H1 (cell line): ENCODE measurements at regions not wholly inside any gene's neighbourhood (a gene's known extent, or its start where the extent isn't known, plus 50 kb on each side); places are given as distances from the start of the nearest gene placed in this dataset.

ENCODE experiments used
- CTCF ChIA-PET: fragments of 300-600 bp; sonication (Branson Sonifier 250); formaldehyde crosslinking; loops from one replicate; lab custom pipeline; 2021; ENCODE audit not compliant: partially characterized antibody; lab: Charles Lee
- POLR2A ChIA-PET: fragments of 300-600 bp; sonication (Branson Sonifier 250); formaldehyde crosslinking; loops from one replicate; lab custom pipeline; 2021; ENCODE audit warnings: inconsistent platforms; ENCODE audit not compliant: partially characterized antibody; lab: Charles Lee
- DNase-seq, 2 experiments: peaks; one replicate each; pipeline versions ENCODE4 v3.0.0 to v3.0.0-alpha.2; 2010 to 2022; ENCODE audit warnings: low spot score in 2 of 2, low read depth in 1 of 2, mixed read lengths in 1 of 2
- FAIRE-seq: peaks from 2 replicates; lab custom pipeline; 2011; peaks lifted over from hg19 to GRCh38; lab: Jason Lieb, UNC
- H2AFZ ChIP-seq: 2 replicates; pipeline ENCODE4 v1.8.1; 2012; ENCODE audit warnings: low read length, inconsistent platforms
- H2AK5ac ChIP-seq: 2 replicates; pipeline ENCODE4 v1.6.1; 2013; ENCODE audit warnings: low read depth, low read length
- H2BK120ac ChIP-seq: replicated peaks from 2 replicates; pipeline ENCODE3; 2013; ENCODE audit warnings: low read depth, low read length, inconsistent platforms
- H2BK12ac ChIP-seq: 2 replicates; pipeline ENCODE4 v1.6.1; 2013; ENCODE audit warnings: low read depth, low read length
- H2BK15ac ChIP-seq: 2 replicates; pipeline ENCODE4 v1.6.1; 2013; ENCODE audit warnings: low read length
- H2BK20ac ChIP-seq: 2 replicates; pipeline ENCODE4 v1.6.1; 2013; ENCODE audit warnings: low read length
- H2BK5ac ChIP-seq: 2 replicates; pipeline ENCODE4 v1.6.1; 2013; ENCODE audit warnings: low read depth, low read length
- H3K14ac ChIP-seq: 2 replicates; pipeline ENCODE4 v1.6.1; 2013; ENCODE audit warnings: inconsistent platforms; ENCODE audit not compliant: insufficient read length
- H3K18ac ChIP-seq: 2 replicates; pipeline ENCODE4 v1.6.1; 2013; ENCODE audit warnings: low read length; ENCODE audit errors: extremely low read depth
- H3K23ac ChIP-seq: 2 replicates; pipeline ENCODE4 v1.6.1; 2013; ENCODE audit warnings: inconsistent platforms; ENCODE audit not compliant: insufficient read length
- H3K23me2 ChIP-seq: 2 replicates; pipeline ENCODE4 v1.6.1; 2013; ENCODE audit warnings: low read depth, low read length
- H3K27ac ChIP-seq: 2 replicates; pipeline ENCODE4 v1.6.1; 2011; ENCODE audit warnings: low read depth, low read length, inconsistent platforms
- H3K27me3 ChIP-seq, 4 experiments: replicated peaks in 1 of 4; 1 replicate in 1 of 4; 2 replicates in 3 of 4; pipeline versions ENCODE4 v1.6.1 to v1.8.1; 2011 to 2013; ENCODE audit warnings: low read length in 3 of 4, mild to moderate bottlenecking in 3 of 4, inconsistent platforms in 2 of 4, mixed read lengths in 2 of 4, moderate library complexity in 1 of 4; ENCODE audit not compliant: control insufficient read depth in 3 of 4, insufficient read depth in 3 of 4; ENCODE audit errors: extremely low read depth in 1 of 4
- H3K36me3 ChIP-seq, 4 experiments: 2 replicates each; pipeline versions ENCODE4 v1.6.1 to v1.8.1; 2011 to 2013; ENCODE audit warnings: mild to moderate bottlenecking in 4 of 4, low read length in 3 of 4, moderate library complexity in 2 of 4, control low read depth in 1 of 4, inconsistent platforms in 1 of 4; ENCODE audit not compliant: insufficient read depth in 4 of 4, control insufficient read depth in 2 of 4
- H3K4ac ChIP-seq: replicated peaks from 2 replicates; pipeline ENCODE3; 2013; ENCODE audit warnings: low read length, low read depth, mixed read lengths, inconsistent platforms; ENCODE audit not compliant: insufficient read length
- H3K4me1 ChIP-seq, 4 experiments: replicated peaks in 1 of 4; 1 replicate in 1 of 4; 2 replicates in 3 of 4; pipeline versions ENCODE4 v1.6.1 to v1.8.1; 2011 to 2013; ENCODE audit warnings: low read length in 3 of 4, inconsistent platforms in 2 of 4, mixed read lengths in 1 of 4; ENCODE audit not compliant: insufficient read depth in 4 of 4, control insufficient read depth in 3 of 4
- H3K4me2 ChIP-seq, 2 experiments: 2 replicates each; pipeline versions ENCODE4 v1.6.1 to v1.8.1; 2011 to 2013; ENCODE audit warnings: low read depth in 2 of 2, low read length in 2 of 2, control low read depth in 1 of 2, inconsistent platforms in 1 of 2, mild to moderate bottlenecking in 1 of 2; ENCODE audit not compliant: insufficient read depth in 1 of 2
- H3K4me3 ChIP-seq, 4 experiments: fragments of 200-600, 300-600 bp in 1 of 4; sonication (generic), shearing (Covaris generic), sonication (Bioruptor Twin) in 1 of 4; 2 replicates each; pipeline versions ENCODE4 v1.5.1 to v1.8.1; 2011 to 2016; ENCODE audit warnings: low read length in 4 of 4, low read depth in 3 of 4, control low read depth in 2 of 4, inconsistent platforms in 2 of 4, mild to moderate bottlenecking in 2 of 4, mixed read lengths in 1 of 4, moderate library complexity in 1 of 4; ENCODE audit not compliant: insufficient read depth in 2 of 4; ENCODE audit errors: extremely low read depth in 1 of 4
- H3K56ac ChIP-seq: replicated peaks from 2 replicates; pipeline ENCODE3; 2013; ENCODE audit warnings: low read depth, mild to moderate bottlenecking, mixed read lengths, low read length, inconsistent platforms; ENCODE audit not compliant: insufficient read length
- H3K79me1 ChIP-seq: 2 replicates; pipeline ENCODE4 v1.6.1; 2013; ENCODE audit warnings: low read depth, low read length, control low read depth
- H3K79me2 ChIP-seq, 2 experiments: 2 replicates each; pipeline versions ENCODE4 v1.6.1 to v1.8.1; 2012 to 2013; ENCODE audit warnings: low read length in 2 of 2, mild to moderate bottlenecking in 2 of 2, inconsistent platforms in 1 of 2; ENCODE audit not compliant: insufficient read depth in 2 of 2, control insufficient read depth in 1 of 2
- H3K9ac ChIP-seq, 4 experiments: replicated peaks in 1 of 4; 1 replicate in 1 of 4; 2 replicates in 3 of 4; pipeline versions ENCODE4 v1.6.1 to v1.8.1; 2011 to 2013; ENCODE audit warnings: low read depth in 3 of 4, low read length in 3 of 4, control low read depth in 2 of 4, mild to moderate bottlenecking in 2 of 4, moderate library complexity in 2 of 4, inconsistent platforms in 1 of 4; ENCODE audit errors: extremely low read depth in 1 of 4
- H3K9me3 ChIP-seq, 2 experiments: 2 replicates each; pipeline versions ENCODE4 v1.6.1 to v1.8.1; 2012 to 2013; ENCODE audit warnings: mild to moderate bottlenecking in 2 of 2, moderate library complexity in 2 of 2, control low read depth in 1 of 2, inconsistent platforms in 1 of 2, low read depth in 1 of 2, low read length in 1 of 2, mixed read lengths in 1 of 2; ENCODE audit not compliant: insufficient read depth in 2 of 2
- H4K20me1 ChIP-seq, 2 experiments: replicated peaks in 1 of 2; 2 replicates each; pipeline versions ENCODE3 to v1.8.1; 2011 to 2013; ENCODE audit warnings: inconsistent platforms in 2 of 2, low read length in 2 of 2, mild to moderate bottlenecking in 1 of 2; ENCODE audit not compliant: insufficient read depth in 2 of 2, control insufficient read depth in 1 of 2
- H4K5ac ChIP-seq: 2 replicates; pipeline ENCODE4 v1.6.1; 2013; ENCODE audit warnings: low read length, low read depth, mixed read lengths, inconsistent platforms; ENCODE audit not compliant: insufficient read length
- H4K8ac ChIP-seq: 2 replicates; pipeline ENCODE4 v1.8.0; 2013; ENCODE audit warnings: mild to moderate bottlenecking, moderate library complexity, low read length, inconsistent platforms; ENCODE audit not compliant: insufficient read depth; ENCODE audit errors: extremely low read depth
- H4K91ac ChIP-seq: replicated peaks from 2 replicates; pipeline ENCODE3; 2013; ENCODE audit warnings: low read length, mixed read lengths, inconsistent platforms; ENCODE audit not compliant: insufficient read length
- BACH1 ChIP-seq: IDR thresholded peaks from 2 replicates; pipeline ENCODE4 v1.6.1; 2012; ENCODE audit warnings: low read length, improper control_type of control experiment
- BRCA1 ChIP-seq: IDR thresholded peaks from 2 replicates; pipeline ENCODE4 v1.6.1; 2012; ENCODE audit warnings: low read depth, low read length, improper control_type of control experiment
- CBX5 ChIP-seq: fragments of 300-800, 300-1000 bp; sonication (generic); IDR thresholded peaks from 2 replicates; pipeline ENCODE4 v1.7.1; 2016; ENCODE audit warnings: antibody characterized with exemption, low read length, low read depth
- E2F6 ChIP-seq: IDR thresholded peaks from 2 replicates; pipeline ENCODE4 v1.6.1; 2012; ENCODE audit warnings: inconsistent platforms
- EP300 ChIP-seq, 2 experiments: IDR thresholded peaks; 1 replicate in 1 of 2; 2 replicates in 1 of 2; pipeline ENCODE4 v1.6.1; 2011 to 2012; ENCODE audit warnings: low read depth in 2 of 2, low read length in 2 of 2, mild to moderate bottlenecking in 2 of 2, borderline replicate concordance in 1 of 2, inconsistent platforms in 1 of 2, moderate library complexity in 1 of 2
- KDM1A ChIP-seq: fragments of 200-600, 300-600 bp; sonication (generic); IDR thresholded peaks from 2 replicates; pipeline ENCODE4 v1.7.1; 2016; ENCODE audit warnings: mild to moderate bottlenecking, low read length, borderline replicate concordance
- POLR2AphosphoS5 ChIP-seq: IDR thresholded peaks from 2 replicates; pipeline ENCODE4 v1.6.1; 2011; ENCODE audit warnings: low read depth, low read length
- SP2 ChIP-seq: IDR thresholded peaks from 2 replicates; pipeline ENCODE4 v1.6.1; 2012; ENCODE audit warnings: mild to moderate bottlenecking, low read length, inconsistent platforms
- SUZ12 ChIP-seq: fragments of 200-600 bp; sonication (generic); IDR thresholded peaks from 2 replicates; pipeline ENCODE4 v1.6.1; 2012; ENCODE audit warnings: mild to moderate bottlenecking, inconsistent platforms, low read length, moderate library complexity, mixed read lengths
- TAF1 ChIP-seq: IDR thresholded peaks from 2 replicates; pipeline ENCODE4 v1.6.1; 2011; ENCODE audit warnings: mild to moderate bottlenecking, low read depth, low read length
- WGBS, 2 experiments: shearing (Covaris generic) in 1 of 2; methylation state at CpG; one replicate each; pipeline versions ENCODE4 v1.1.6 to v1.1.7; 2013 to 2015; ENCODE audit warnings: low lambda C conversion rate in 2 of 2, mixed read lengths in 2 of 2, inconsistent platforms in 1 of 2, low coverage in 1 of 2, missing lambda C conversion rate in 1 of 2; ENCODE audit not compliant: insufficient replicate concordance in 2 of 2, insufficient coverage in 1 of 2, insufficient read length in 1 of 2; ENCODE audit errors: extremely low coverage in 1 of 2, missing lambda C conversion rate in 1 of 2; 5-methylcytosine and 5-hydroxymethylcytosine counted together

- H3K23ac ChIP-seq = no peak overlapping the region
- H2BK5ac ChIP-seq = no peak overlapping the region
- DNase-seq = no peak
- no peak overlapping the region for H3K27ac ChIP-seq
- no peaks in the 10 kb centered on the region for H4K20me1 ChIP-seq
- H2BK15ac ChIP-seq = no peak overlapping the region
- no peaks in the 10 kb centered on the region for H3K36me3 ChIP-seq
- POLR2A ChIA-PET = no interaction called here
- no peak overlapping the region for H2BK20ac ChIP-seq
- 84 to 100% methylated on average over 1 to 6 of the region's 6 CpGs for WGBS, 2 experiments
- H2AK5ac ChIP-seq = no peak overlapping the region
- TF ChIP-seq SUZ12 (no peak), E2F6 (no peak), KDM1A (no peak), SP2 (no peak), BACH1 (no peak), TAF1 (no peak), POLR2AphosphoS5 (no peak), BRCA1 (no peak), EP300 (IDR thresholded peaks at IDR 0.05; ENCODE audit: borderline replicate concordance in 1 of 2, low read depth in 2 of 2, low read length in 2 of 2) (no peak), CBX5 (no peak)
- TF ChIP-seq, all 59 proteins: peak for 0
- H3K4me1 ChIP-seq = peaks cover 0 to 4% (median 0%) of the 10 kb centered on the region in 4 experiments; a peak in 1 of 7 replicates
- no peaks in the 10 kb centered on the region for H3K23me2 ChIP-seq
- H3K4ac ChIP-seq = no peak overlapping the region
- no peak overlapping the region for H4K5ac ChIP-seq
- no peak overlapping the region for H2BK120ac ChIP-seq
- FAIRE-seq = no peak
- H2BK12ac ChIP-seq = no peak overlapping the region
- H3K9me3 ChIP-seq = no peaks in the 10 kb centered on the region
- H3K79me1 ChIP-seq = no peaks in the 10 kb centered on the region
- no peaks in the 10 kb centered on the region for H3K27me3 ChIP-seq
- no peak overlapping the region for H4K91ac ChIP-seq
- H3K79me2 ChIP-seq = no peaks in the 10 kb centered on the region
- CTCF ChIA-PET = interaction anchor here (1.3 kb wide), 1 partner anchor 11 kb away, joined by 5 read pairs; no protein-coding TSS in a partner anchor
- H3K4me3 ChIP-seq = no peak overlapping the region
- no peak overlapping the region for H3K9ac ChIP-seq
- no peak overlapping the region for H4K8ac ChIP-seq
- no peak overlapping the region for H3K14ac ChIP-seq
- no peak overlapping the region for H2AFZ ChIP-seq
- H3K18ac ChIP-seq = no peak overlapping the region
- H3K4me2 ChIP-seq = no peak overlapping the region
- H3K56ac ChIP-seq = no peak overlapping the region
Measured at GRCh38 chr20:54726687-54727300, 251.4 kb downstream of the DOK5 start.
